H1 (cell line): ENCODE measurements at regions not wholly inside any gene's neighbourhood (a gene's known extent, or its start where the extent isn't known, plus 50 kb on each side); places are given as distances from the start of the nearest gene placed in this dataset.

Source experiments
- ASH2L ChIP-seq: fragments of 200-600, 300-600 bp; sonication (generic); IDR thresholded peaks from one replicate; pipeline ENCODE4 v1.7.1; 2017; ENCODE audit warnings: low read length
- CREB1 ChIP-seq: IDR thresholded peaks from 2 replicates; pipeline ENCODE4 v1.6.1; 2012; ENCODE audit warnings: inconsistent platforms
- FOSL1 ChIP-seq: IDR thresholded peaks from 2 replicates; pipeline ENCODE4 v1.6.1; 2011; ENCODE audit warnings: mild to moderate bottlenecking, low read depth, low read length, moderate library complexity; ENCODE audit not compliant: insufficient read depth
- HDAC6 ChIP-seq: IDR thresholded peaks from one replicate; pipeline ENCODE4 v1.7.1; 2012; ENCODE audit warnings: low read depth, mild to moderate bottlenecking, inconsistent platforms, low read length, moderate library complexity
- RFX5 ChIP-seq: IDR thresholded peaks from 2 replicates; pipeline ENCODE4 v1.6.1; 2011; ENCODE audit warnings: low read depth, low read length, improper control_type of control experiment, borderline replicate concordance
- SP2 ChIP-seq: IDR thresholded peaks from 2 replicates; pipeline ENCODE4 v1.6.1; 2012; ENCODE audit warnings: mild to moderate bottlenecking, low read length, inconsistent platforms
- TF ChIP-seq, protein P1 (sequence below), 3 experiments: IDR thresholded peaks; 1 replicate in 2 of 3; 2 replicates in 1 of 3; pipeline versions ENCODE4 v1.5.1 to v1.6.1; 2011; ENCODE audit warnings: low read length in 3 of 3, mild to moderate bottlenecking in 3 of 3, inconsistent platforms in 2 of 3, low read depth in 1 of 3, moderate library complexity in 1 of 3; ENCODE audit not compliant: insufficient read depth in 1 of 3; ENCODE audit errors: control extremely low read depth in 1 of 3

DNA sequence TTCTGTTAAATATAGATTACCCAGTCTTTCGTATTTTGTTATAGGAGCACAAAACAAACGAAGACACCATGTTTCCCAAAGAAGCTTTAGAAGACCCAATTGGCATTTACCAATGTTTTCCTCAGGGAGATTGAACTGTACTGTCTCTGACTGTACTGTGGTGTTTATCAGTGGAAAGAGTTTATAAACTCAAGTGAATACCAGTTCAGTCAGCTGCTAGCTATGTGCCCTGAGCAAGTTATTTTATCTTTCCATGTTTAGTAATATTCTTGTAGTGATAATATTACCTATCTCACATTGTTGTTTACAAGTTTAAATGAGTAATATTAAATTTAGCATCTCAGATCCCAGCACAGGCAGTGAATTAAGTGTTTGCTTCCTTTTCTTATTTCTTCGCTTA, 773.2 kb downstream of the KCNA4 start (continued):
- no peak for TF ChIP-seq ASH2L
- TF ChIP-seq FOSL1 = no peak
- no peak for TF ChIP-seq HDAC6
- no peak for TF ChIP-seq SP2
- TF ChIP-seq, protein P1, sequence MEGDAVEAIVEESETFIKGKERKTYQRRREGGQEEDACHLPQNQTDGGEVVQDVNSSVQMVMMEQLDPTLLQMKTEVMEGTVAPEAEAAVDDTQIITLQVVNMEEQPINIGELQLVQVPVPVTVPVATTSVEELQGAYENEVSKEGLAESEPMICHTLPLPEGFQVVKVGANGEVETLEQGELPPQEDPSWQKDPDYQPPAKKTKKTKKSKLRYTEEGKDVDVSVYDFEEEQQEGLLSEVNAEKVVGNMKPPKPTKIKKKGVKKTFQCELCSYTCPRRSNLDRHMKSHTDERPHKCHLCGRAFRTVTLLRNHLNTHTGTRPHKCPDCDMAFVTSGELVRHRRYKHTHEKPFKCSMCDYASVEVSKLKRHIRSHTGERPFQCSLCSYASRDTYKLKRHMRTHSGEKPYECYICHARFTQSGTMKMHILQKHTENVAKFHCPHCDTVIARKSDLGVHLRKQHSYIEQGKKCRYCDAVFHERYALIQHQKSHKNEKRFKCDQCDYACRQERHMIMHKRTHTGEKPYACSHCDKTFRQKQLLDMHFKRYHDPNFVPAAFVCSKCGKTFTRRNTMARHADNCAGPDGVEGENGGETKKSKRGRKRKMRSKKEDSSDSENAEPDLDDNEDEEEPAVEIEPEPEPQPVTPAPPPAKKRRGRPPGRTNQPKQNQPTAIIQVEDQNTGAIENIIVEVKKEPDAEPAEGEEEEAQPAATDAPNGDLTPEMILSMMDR (IDR thresholded peaks at IDR 0.05; ENCODE audit: control extremely low read depth in 1 of 3, insufficient read depth in 1 of 3, low read depth in 1 of 3, low read length in 3 of 3) = no peak
- TF ChIP-seq RFX5 = no peak
- no peak for TF ChIP-seq CREB1
